Spleen (tissue), 7 donors: ENCODE measurements at regions not wholly inside any gene's neighbourhood (a gene's known extent, or its start where the extent isn't known, plus 50 kb on each side); places are given as distances from the start of the nearest gene placed in this dataset.

Experiments
- CTCF ChIP-seq, 11 experiments: fragments of 200-600 bp in 7 of 11; fragments of 450-650 bp in 4 of 11; sonication (generic) in 4 of 11; IDR thresholded peaks in 8 of 11; conservative IDR thresholded peaks in 3 of 11; 1 replicate in 7 of 11; 2 replicates in 4 of 11; pipeline versions ENCODE4 v1.4.0 to v1.8.0; 2016 to 2021; ENCODE audit warnings: antibody characterized with exemption in 11 of 11, inconsistent platforms in 4 of 11, mild to moderate bottlenecking in 1 of 11
- POLR2A ChIP-seq, 3 donors: fragments of 450-650 bp; IDR thresholded peaks; one replicate each; pipeline ENCODE4 v1.5.1; 2017; ENCODE audit warnings: antibody characterized with exemption in 3 of 3, mild to moderate bottlenecking in 1 of 3
- donor health status: DM: no; HTN: no; CAD: no; lungs with moderate emphysema.
- donor health status: DM: no; HTN: no; CAD: no.
- donor health status: DM: no; HTN: no; CAD: no.

- TF ChIP-seq POLR2A (IDR thresholded peaks at IDR 0.05): no peak
- no peak for TF ChIP-seq CTCF (IDR thresholded peaks at IDR 0.05 in 8 of 11, conservative IDR thresholded peaks at IDR 0.05 in 3 of 11)
Observed at GRCh38 chr12:5096241-5096924, 52.7 kb downstream of the KCNA5 start.
